ENCODE measurements at regions not wholly inside any gene's neighbourhood (a gene's known extent, or its start where the extent isn't known, plus 50 kb on each side); places are given as distances from the start of the nearest gene placed in this dataset.
A peak's percentile ranks its signal among the peaks of the same experiment; 100 is the strongest.
"Not testable (repeated sequence)": the region's sequence is repeated elsewhere in the genome, so short reads cannot be mapped to it uniquely, and the experiment has no call there.

DNA sequence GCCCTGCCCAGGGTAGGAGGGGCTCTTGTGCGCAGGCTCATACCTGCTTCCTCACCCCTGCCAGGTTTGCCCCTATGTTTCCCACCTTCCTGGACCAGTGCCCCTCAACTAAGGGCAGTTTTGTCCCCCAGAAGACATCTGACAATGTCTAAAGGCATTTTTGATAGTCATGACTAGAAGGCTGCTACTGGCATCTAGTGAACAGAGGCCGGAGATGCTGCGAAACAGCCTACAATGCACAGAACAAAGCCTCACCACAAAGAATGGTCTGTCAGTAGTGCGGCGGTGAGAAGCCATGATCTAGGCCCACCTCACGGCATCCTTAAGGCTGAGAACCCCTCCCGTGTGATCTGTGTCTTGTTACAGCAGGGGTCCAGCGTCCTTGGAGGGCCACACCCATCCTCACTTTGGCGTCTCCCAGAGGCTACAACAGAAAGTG lies 96.0 kb downstream of the TMEM17 start:
- DNase-seq, result peak in 1 of 3 experiments; percentile 52

DNA sequence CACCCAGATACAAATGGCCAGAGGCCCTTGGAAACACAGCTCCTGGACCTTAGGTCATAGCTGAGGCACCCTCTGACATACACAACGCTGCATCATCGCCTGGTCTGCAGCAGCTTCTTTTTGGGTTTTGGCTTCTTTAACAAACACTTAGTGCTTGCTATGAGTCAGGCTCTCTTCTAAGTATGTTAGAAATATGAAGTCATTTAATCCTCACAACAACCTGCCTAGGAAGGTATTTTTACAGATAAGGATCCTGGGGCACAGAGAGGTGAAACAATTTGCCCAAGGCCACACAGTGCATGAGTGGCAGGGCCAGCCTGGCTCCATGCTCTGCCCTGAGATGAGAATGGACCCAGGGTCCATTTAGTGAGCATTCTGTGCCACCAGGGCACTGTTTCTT lies 96.6 kb downstream of the TMEM17 start:
- no peak for DNase-seq

DNA sequence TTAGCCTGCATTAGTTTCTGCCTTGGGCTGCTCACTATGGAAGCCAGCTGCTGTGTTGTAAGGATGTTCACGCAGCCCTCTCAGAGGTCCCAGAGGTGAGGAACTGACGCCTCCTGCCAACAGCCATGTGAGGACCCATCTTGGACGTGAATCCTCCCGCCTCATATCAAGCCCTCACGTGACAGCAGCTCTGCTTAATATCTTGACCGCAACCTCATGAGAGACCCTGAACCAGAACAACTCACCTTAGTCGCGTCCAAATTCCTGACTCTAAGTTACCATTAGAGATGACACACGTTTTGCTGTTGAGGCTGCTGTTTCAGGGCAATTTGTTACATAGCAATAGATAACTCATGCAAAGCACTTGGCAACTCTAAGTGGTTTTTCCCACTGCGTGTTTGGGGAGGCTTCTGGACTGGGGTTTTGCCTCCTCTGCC lies 97.7 kb downstream of the TMEM17 start:
- DNase-seq, result no peak

DNA sequence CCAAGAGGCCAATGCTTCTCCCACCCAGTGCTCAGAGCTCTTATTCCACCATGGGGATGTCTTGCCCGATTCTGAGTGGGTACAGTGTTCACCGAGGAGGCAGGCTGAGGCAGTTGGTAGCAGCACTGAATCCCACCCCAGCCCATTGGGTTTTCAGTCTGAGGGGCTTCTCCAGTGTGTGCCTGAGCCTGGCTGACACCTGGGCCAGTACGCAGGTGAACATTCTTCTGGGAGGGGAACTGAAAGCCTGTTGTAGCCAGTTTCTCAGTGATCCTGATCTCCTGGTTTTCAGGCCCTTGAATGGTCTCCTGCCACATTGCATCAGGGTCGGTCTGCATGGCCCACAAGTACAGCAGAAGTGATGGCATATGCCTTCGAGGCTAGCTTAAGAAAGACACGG lies 98.2 kb downstream of the TMEM17 start:
- no peak for DNase-seq

DNA sequence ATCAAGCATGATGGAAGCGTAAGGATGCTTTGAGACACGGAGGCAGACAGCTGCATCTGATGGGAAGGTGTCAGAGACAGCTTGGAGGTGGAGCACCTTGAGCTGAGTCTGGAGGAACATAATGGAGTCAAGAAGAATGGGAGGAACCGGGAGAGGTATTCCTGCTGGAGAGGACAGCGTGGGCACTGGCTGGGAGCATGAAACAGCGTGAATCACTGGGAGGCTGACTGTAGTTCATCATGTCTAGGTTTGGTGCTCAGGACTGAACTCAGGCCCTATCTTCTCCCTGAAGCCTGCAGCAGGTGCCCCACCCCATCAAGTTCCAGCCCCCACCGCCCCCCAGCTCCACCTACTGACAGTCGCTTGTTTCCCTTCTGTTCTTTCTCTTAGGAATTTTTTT lies 98.6 kb downstream of the TMEM17 start:
- DNase-seq, result no peak

DNA sequence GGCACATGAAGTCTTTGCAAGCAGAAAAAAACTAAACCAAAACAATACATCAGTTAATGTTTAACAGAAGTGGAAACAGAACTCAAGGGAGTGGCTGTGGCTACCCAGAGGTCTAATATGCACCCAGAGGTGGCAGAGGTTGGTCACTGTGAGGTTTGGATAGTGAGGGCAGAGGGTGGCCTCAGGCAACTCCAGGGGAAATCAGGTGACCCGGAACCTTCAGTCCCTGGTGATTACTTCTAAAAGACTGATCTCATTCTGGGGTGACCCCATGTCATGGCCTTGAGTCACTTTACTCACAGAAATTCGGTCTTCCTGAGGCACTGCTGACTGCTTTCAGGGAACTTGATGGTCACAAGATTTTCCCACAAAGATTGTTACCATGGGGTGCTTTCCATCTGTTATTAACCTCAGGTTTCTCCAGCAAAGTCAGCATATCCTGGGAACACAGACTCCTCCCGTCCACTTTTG lies 99.4 kb downstream of the TMEM17 start:
- no peak for DNase-seq

DNA sequence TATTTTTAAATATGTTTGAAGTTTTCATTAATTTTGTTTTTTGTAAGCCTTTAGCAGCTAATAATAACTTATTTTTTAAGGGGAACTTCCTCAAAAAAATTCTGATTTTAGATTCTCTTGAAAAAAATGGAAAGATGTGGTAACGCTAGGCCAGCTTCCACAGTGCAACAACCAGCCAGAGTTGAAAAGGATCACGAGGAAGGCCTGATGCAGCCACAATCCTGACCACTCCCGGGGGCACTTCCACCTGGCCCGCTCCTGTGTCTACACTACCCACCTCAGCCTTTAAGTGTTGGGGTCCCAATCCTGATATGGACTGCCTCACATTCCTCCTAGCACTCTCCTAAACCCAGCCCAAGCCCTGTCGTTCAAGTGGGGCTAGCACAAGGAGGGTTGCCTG lies 101.1 kb downstream of the TMEM17 start:
- DNase-seq, result no peak

DNA sequence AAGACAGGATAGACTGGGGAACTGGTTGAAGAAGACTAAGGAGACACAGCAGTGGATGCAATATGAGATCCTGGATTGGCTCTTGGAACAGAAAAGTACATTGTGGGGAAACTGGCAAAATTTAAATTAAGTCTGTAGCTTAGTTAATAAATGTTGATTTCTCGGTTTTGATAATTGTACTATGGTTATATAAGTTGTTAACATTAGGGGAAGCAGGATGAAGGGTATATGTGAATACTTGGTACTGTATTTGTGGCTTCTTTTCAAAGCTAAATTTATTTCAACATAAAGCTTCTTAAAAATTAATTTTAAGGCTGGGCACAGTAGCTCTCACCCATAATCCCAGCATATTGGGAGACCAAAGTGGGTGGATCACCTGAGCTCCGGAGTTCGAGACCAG lies 103.8 kb downstream of the TMEM17 start:
- no peak for DNase-seq

DNA sequence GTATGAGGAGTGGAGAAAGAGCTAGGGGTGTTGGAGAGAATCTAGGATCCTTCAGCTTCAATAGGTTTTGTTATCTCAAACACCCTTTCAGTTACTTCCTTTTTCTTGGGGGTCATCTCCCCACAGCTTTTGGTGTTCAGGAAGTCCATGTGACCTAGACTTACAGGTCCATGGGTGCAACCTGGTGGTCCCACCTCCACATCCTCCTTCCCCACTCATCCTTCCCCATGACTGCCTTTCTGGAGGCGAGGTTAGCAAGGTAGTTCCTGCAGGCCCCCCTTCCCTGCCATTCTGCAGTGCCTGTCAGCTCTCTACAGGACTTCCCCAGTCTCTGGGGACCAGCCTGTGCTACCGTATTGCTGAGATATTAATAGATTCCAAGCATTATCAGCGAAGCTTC lies 107.6 kb downstream of the TMEM17 start:
- no peak for DNase-seq

DNA sequence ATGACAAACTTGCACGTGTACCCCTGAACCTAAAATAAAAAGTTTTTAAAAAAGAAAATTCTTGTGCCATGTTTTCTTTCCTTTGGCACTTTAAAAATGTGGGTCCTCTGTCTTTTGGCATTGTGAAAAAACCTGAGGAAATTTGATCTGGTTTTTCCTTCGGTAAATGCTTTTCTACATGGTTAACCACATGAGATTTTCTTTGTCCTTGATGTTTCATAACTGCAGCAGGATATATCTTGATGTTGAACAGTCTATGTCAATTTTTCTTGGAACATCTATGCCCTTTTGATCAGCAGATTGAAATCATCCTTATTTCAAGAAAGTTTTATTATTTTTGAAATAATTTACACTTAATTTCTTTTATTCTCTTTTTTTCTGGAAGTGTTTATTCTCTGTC lies 109.1 kb downstream of the TMEM17 start:
- DNase-seq, result no peak

DNA sequence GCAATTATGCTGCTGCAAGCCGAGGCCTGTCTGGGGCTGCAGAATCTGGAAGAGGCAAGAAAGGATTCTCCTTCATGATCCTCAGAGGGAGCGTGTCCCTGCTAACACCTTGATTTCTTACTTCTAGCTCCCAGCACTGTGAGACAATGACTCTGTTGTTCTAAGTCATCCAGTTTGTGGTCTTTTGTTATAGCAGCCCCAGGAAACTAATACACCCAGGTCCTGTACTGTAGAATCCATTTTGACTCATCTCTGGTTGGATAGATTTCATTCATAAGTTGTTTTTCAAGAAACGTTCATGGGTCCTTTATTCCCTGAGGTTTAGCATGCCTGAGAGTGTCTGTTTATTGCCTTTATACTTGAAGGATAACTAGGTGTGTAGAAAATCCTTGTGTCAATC lies 112.7 kb downstream of the TMEM17 start:
- no peak for DNase-seq

DNA sequence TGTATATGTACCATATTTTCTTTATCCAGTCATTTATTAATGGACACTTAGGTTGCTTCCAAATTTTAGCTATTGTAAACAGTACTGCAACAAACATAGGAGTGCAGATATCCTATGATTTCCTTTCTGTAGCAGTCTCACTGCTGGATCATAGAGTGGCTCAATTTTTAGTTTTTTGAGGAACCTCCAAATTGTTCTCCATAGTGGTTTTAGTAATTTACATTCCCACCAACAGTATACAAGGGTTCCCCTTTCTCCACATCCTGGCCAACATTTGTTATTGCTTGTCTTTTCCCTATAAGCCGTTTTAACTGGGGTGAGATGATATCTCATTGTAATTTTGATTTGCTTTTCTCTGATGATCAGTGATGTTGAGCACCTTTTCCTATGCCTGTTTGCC lies 114.3 kb downstream of the TMEM17 start:
- no peak for DNase-seq

DNA sequence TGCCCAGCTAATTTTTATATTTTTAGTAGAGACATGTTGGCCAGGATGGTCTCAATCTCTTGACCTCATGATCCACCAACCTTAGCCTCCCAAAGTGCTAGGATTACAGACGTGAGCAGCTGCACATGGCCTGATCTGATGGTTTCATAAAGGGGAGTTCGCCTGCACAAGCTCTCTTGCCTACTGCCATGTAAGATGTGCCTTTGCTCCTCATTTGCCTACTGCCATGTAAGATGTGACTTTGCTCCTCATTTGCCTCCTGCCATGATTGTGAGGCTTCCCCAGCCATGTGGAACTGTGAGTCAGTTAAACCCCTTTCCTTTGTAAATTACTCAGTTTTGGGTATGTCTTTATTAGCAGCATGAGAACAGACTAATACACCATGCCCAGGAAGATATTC lies 119.6 kb downstream of the TMEM17 start:
- not testable (repeated sequence) for DNase-seq

DNA sequence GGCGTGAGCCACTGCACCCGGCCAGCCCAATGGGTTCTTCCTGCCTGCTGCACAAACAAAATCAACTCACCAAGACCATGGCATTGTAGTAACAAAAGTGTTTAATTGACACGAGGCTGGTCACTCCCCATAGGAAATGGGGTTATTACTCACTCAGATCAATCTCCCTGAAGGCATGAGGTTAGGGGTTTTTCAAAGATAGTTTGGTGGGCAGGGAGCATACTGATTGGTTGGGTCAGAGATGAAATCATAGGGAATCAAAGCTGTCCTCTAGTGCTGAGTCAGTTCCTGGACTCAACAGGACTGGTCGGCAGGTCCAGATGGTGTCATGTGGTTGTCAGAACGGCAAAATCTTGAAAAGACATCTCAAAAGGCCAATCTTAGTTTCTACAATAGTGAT lies 122.1 kb downstream of the TMEM17 start:
- no peak for DNase-seq

DNA sequence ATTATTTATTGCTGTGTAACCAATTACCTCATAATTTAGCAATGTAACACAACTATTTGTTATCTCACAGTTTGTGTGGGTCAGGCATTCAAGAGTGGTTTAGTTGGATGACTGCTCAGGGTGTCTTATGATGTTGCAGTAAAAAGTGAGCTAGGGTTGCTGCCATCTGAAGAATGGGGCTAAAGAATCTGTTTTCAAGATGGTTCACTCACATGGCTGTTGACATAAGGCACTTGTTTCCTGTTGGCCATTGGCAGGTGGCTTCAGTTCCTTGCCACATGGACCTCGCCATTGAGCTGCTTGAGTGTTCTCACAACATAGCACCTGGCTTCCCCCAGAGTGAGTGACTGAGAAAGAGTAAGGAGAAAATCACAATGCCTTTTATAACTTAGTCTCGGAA lies 123.2 kb downstream of the TMEM17 start:
- DNase-seq, result peak in 2 of 3 experiments; percentile 16 to 19

DNA sequence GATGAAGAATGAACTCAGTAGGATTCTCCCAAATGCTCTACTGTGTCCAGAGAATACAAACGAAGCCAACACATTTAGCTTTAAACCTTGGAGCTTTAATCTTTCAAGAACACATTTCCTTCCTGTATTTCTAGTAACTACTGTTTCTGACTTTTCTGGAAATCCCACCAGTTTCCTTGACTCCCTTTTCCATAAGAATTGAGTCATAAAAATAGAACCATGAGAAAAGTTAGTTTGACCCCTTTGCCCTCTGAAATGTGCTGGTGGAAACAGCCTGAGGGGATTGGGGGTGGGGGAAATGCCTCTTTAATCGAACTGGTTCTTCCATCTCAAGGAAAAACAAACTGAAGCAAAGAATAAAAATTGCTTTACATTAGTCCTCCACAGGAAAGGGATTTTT lies 123.9 kb downstream of the TMEM17 start:
- DNase-seq, result no peak

DNA sequence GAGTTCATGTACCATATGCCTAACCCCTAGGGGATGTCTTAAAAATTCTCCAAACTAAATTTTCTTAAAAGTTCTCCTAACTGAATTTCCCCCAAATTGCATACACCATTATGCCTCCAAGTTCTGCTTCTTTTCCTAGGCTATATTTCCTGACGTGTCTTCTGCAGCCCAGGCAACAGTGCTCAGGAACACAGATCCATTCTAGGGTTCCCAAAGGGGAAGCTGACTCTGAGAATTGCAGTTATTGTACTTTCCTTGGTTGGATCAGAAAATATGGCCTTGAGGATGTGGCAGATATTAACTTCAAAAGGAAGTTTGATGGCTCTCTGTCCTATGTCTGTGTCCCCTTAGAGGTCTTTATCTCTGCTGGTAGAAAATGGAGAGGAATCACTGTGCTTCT lies 124.3 kb downstream of the TMEM17 start:
- no peak for DNase-seq

DNA sequence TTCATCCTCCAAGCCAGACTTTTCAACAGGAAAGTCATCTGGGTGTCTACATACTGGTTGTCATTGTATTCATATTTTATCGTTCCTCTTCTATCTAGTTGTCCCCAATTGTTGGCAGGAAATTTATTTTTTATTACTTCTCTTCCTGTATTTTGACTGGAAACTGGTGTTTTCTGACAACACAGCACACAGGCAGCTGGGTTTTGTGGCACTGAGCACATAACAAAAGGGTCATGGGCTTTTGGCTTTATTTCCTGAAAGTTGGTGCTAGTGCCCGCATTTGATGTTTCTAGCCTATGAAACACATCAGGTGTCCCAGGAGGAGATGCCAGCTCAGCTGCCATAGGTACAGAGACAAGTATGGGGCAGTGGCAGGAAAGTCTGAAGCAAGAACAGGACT lies 126.4 kb downstream of the TMEM17 start:
- no peak for DNase-seq

DNA sequence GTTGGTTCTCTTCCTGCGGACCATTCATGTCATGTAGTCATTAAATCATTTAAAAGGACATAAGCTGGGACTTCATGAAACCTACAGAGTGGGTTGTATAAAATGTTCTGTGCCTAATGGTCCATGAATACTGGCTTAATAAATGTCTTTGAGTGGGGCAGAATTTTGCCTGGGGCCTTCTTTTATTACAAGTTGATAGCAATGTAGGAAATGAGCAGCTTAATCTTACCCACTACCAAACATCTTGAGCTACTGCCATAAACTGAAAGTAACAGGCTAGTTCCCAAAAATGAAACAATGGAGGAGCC lies 130.9 kb downstream of the TMEM17 start:
- peak; percentile 14 to 80 (median 16) for DNase-seq

DNA sequence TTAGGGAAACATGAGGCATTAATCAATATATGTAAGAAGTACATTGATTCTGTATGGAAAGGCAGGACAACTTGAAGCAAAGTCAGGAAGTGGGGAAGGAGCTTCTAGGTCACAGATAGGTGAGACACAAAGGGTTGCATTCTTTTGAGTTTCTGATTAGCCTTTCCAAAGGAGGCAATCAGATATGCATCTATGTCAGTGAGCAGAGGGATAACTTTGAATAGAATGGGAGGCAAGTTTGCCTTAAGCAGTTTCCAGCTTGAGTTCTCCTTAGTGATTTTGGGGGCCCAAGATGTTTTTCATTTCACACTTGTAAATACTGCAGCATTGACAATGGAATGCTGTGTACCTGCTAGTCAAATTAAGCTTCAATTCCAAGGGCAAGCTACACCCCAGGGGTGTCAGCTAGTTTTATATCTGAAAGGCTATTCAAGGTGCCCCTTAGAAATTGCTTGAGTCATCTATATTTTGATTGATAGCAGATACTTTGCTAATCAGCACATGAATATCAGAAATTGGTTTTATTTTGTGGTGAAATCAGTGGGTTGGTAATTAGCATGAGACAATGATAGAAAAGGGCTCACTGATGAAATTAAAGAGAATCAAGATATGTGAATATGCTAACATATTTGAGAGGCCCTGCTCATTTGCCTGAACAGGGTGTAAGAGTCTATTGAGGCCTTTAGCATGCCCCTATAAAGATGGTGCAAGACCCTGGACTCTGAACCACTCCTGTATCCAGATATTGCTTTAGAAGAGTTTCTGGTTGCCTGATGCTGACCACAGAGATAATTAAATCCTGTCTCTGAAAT lies 131.5 kb downstream of the TMEM17 start:
- no peak for DNase-seq

DNA sequence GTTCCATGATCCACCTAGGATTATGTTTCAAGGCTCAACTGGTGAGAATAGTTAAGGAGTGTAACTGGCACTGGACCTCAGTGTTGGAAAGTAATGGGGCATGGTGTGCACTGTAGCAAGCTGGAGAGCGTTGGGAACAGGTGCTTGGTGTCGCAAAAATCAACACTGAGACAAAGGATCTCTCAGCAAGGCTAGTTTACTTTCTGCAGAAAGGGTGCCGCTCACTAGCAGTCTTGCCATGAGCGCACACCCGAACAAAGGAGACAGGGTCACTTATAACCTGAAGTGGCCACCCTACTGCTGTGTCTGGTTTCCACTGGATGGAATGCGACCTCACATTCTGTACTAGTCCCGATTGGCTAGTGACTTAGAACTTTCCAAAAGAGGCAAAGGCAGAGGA lies 133.2 kb downstream of the TMEM17 start:
- no peak for DNase-seq

DNA sequence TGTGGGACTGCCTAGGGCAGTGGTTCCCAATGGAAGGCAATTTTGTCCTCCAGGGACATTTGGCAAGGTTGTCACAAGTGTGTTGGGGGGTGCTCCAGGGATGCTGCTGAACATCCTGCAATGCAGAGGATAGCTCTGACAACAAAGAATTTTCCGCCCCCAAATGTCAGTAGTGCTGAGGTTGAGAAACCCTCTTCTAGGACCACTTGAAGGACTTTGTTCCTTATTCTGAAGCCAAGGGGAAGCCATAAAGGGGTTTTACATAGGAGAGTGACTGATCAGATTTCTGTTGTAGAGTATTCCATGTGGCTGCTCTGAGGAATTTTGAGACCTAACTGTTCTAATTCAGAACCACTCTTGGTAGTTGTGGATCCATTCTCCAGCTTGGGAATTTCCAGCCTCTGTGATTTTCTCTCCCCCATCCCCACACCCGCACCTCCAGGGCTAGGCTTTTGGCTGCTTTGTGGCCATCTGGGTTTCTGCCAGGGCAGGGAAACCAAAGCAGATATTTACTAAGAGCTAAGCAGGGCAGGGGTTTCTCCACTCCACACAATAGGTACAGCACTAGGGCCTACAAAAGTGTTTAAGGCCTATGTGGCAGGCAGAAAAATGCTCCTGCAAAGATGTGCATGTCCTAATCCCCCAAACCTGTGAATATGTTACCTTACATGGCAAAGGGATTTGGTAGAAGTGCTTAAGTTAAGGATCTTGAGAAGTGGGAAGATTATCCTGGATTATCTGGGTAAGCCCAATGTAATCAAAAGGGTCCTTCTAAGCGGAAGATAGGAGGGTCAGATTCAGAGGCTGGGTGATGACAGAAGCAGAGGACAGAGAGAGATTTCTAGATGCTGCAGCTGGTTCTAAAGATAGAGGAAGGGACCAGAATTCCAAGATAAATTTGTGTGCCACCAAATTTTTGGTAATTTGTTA lies 135.4 kb downstream of the TMEM17 start:
- DNase-seq, result no peak

DNA sequence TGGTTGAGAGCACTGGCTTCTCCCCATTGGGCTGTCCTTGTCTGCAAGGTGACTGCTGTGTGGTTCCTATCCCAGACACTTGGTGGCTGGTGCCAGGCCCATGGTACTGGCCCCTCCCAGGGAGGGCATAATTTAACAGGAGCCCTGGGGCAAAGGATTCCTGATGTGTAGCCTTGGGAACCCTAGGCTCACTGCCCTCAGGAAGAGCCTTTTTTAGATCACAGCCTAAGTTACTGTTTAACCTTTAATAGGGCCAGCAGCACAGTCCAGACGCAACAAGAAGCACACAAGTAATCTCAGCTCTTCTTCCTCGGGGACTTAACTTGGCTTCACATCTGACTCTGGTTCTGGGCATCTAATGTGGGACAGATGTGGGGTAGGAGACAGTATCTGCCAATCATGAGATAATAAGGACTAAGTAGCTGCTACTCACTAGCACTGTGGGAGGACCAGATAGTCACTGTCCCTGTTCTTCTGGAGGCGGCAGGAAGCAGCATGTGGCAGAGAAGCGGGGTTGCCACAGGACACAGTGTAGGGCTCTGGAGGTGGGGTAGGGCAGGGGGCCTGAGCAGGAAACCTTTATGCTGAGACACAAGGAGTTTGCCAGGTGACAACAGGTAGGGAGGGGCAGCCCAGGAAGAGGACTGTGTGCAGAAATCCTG lies 136.3 kb downstream of the TMEM17 start:
- DNase-seq, result no peak

Data from NCI-H1417 (cell line).